ENCODE measurements at regions not wholly inside any gene's neighbourhood (a gene's known extent, or its start where the extent isn't known, plus 50 kb on each side); places are given as distances from the start of the nearest gene placed in this dataset.

GRCh38 chr2:14511541-14511940 lies 121.0 kb upstream of the LRATD1 start:
- in situ Hi-C loops (cut with HindIII; ENCODE audit: low pct_unique_long_range_greater_than_20kb, low sequenced_read_pairs) = no loop called here
- TF ChIP-seq POLR2AphosphoS5 (IDR thresholded peaks at IDR 0.05; ENCODE audit: low read depth, low read length) (no peak), TCF7L2 (IDR thresholded peaks at IDR 0.05; ENCODE audit: low read depth, low read length) (no peak), SIN3A (IDR thresholded peaks at IDR 0.05; ENCODE audit: borderline replicate concordance, insufficient read depth, low read depth, low read length) (no peak), CTCF (IDR thresholded peaks at IDR 0.05) (no peak)
- TF ChIP-seq, protein P1, sequence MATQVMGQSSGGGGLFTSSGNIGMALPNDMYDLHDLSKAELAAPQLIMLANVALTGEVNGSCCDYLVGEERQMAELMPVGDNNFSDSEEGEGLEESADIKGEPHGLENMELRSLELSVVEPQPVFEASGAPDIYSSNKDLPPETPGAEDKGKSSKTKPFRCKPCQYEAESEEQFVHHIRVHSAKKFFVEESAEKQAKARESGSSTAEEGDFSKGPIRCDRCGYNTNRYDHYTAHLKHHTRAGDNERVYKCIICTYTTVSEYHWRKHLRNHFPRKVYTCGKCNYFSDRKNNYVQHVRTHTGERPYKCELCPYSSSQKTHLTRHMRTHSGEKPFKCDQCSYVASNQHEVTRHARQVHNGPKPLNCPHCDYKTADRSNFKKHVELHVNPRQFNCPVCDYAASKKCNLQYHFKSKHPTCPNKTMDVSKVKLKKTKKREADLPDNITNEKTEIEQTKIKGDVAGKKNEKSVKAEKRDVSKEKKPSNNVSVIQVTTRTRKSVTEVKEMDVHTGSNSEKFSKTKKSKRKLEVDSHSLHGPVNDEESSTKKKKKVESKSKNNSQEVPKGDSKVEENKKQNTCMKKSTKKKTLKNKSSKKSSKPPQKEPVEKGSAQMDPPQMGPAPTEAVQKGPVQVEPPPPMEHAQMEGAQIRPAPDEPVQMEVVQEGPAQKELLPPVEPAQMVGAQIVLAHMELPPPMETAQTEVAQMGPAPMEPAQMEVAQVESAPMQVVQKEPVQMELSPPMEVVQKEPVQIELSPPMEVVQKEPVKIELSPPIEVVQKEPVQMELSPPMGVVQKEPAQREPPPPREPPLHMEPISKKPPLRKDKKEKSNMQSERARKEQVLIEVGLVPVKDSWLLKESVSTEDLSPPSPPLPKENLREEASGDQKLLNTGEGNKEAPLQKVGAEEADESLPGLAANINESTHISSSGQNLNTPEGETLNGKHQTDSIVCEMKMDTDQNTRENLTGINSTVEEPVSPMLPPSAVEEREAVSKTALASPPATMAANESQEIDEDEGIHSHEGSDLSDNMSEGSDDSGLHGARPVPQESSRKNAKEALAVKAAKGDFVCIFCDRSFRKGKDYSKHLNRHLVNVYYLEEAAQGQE (IDR thresholded peaks at IDR 0.05; ENCODE audit: insufficient read depth in 1 of 2, low read depth in 2 of 2, low read length in 1 of 2) = no peak
- Histone ChIP-seq H3K27ac (ENCODE audit: low read length) (no peak overlapping the region), H3K4me3 (ENCODE audit: low read depth in 2 of 2, low read length in 2 of 2) (no peak overlapping the region), H3K27me3 (ENCODE audit: control insufficient read depth, insufficient read depth, low read length) (no peaks in the 10 kb centered on the region), H3K36me3 (ENCODE audit: control insufficient read depth, insufficient read depth, low read length) (no peaks in the 10 kb centered on the region), H3K9me3 (ENCODE audit: control insufficient read depth, insufficient read depth, low read depth, low read length) (no peaks in the 10 kb centered on the region; the same call in 1 of the 2 replicates), H3K4me1 (ENCODE audit: control insufficient read depth, insufficient read depth, low read length) (no peaks in the 10 kb centered on the region)
- ATAC-seq (no peak), DNase-seq (ENCODE audit: low read depth, low spot score) (no peak)
- ChIA-PET POLR2A (no interaction called here), CTCF (no interaction called here)
- no TSS peak for BruUV-seq (replicated peaks)
- intact Hi-C loops (cut with micrococcal nuclease; ENCODE audit: unreplicated experiment) = no loop called here

DNA sequence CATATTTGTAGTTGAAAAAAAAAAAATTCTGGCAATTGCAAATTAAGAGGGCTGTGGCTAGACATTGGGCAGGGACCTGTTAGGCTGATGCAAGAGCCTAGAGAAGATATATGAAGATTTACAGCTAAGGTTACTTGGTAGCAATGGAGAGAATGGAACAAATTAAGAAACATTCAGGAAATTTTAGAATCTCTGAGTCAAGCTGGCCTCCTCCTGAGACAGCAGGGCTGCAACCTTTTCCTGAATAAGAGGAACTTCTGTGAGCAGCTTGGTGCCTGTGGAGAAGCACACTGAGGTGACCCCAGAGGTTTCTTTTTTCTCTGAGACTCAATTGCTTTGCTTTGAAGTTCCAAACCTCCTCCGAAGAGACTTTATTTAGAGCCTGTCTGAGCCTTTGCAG lies 118.6 kb upstream of the LRATD1 start:
- H3K9me3 ChIP-seq (ENCODE audit: control insufficient read depth, insufficient read depth, low read depth, low read length) = no peaks in the 10 kb centered on the region; the same call in 1 of the 2 replicates
- no peak overlapping the region for H3K4me3 ChIP-seq (ENCODE audit: low read depth in 2 of 2, low read length in 2 of 2)
- TF ChIP-seq, protein P1 (IDR thresholded peaks at IDR 0.05; ENCODE audit: insufficient read depth in 1 of 2, low read depth in 2 of 2, low read length in 1 of 2) = no peak
- TF ChIP-seq CTCF (IDR thresholded peaks at IDR 0.05) = no peak
- no peak for TF ChIP-seq SIN3A (IDR thresholded peaks at IDR 0.05; ENCODE audit: borderline replicate concordance, insufficient read depth, low read depth, low read length)
- TF ChIP-seq TCF7L2 (IDR thresholded peaks at IDR 0.05; ENCODE audit: low read depth, low read length) = no peak
- no peak for TF ChIP-seq POLR2AphosphoS5 (IDR thresholded peaks at IDR 0.05; ENCODE audit: low read depth, low read length)
- intact Hi-C loops (cut with micrococcal nuclease; ENCODE audit: unreplicated experiment) = no loop called here
- H3K27ac ChIP-seq (ENCODE audit: low read length) = no peak overlapping the region
- ChIA-PET CTCF (no interaction called here), POLR2A (no interaction called here)
- no peaks in the 10 kb centered on the region for H3K27me3 ChIP-seq (ENCODE audit: control insufficient read depth, insufficient read depth, low read length)
- in situ Hi-C loops (cut with HindIII; ENCODE audit: low pct_unique_long_range_greater_than_20kb, low sequenced_read_pairs) = no loop called here
- BruUV-seq (replicated peaks) = no TSS peak
- no peaks in the 10 kb centered on the region for H3K36me3 ChIP-seq (ENCODE audit: control insufficient read depth, insufficient read depth, low read length)
- ATAC-seq = no peak
- DNase-seq (ENCODE audit: low read depth, low spot score) = no peak
- no peaks in the 10 kb centered on the region for H3K4me1 ChIP-seq (ENCODE audit: control insufficient read depth, insufficient read depth, low read length)

Data from Panc1 (cell line).